ENCODE measurements at regions not wholly inside any gene's neighbourhood (a gene's known extent, or its start where the extent isn't known, plus 50 kb on each side); places are given as distances from the start of the nearest gene placed in this dataset.

DNA sequence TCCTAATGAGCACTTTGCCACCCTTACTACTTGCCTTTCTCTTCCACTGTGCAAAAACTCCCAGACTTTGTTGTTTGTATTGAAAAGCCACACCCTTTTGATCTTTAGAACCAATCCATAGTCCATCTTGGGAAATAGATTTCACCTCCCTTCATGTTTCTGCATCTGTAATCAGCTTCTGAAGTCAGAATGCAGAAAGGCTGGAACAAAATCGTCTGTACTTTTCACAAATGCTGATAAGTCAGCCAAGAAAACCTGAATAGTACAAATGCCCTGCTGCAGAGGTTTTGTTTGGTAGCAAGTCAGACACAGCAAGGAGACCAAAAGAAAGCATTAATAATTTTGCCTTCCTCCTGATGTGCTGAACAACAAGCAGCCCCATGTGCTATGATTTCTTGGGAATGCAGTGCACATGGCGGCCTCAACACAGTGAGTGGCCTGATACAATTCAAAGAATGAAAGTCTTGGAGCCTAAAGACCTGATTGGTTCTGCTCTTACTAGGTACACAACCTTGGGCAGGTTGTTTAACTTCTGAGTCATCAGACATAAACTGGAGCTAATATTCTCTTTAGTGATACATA is 59.2 kb upstream of the STK32A start:
- TF ChIP-seq POLR2AphosphoS5 (IDR thresholded peaks at IDR 0.05; ENCODE audit: borderline replicate concordance, low read depth, low read length) = no peak
- no peak for TF ChIP-seq EZH2 (IDR thresholded peaks at IDR 0.05)
- no peak for TF ChIP-seq FOXP2 (optimal IDR thresholded peaks at IDR 0.05; ENCODE audit: control extremely low read depth, extremely low read length, insufficient read depth)
